Stomach smooth muscle (tissue), 2 donors: ENCODE measurements at regions not wholly inside any gene's neighbourhood (a gene's known extent, or its start where the extent isn't known, plus 50 kb on each side); places are given as distances from the start of the nearest gene placed in this dataset.
"Not testable (repeated sequence)": the region's sequence is repeated elsewhere in the genome, so short reads cannot be mapped to it uniquely, and the experiment has no call there.

Experiments used
- H3K27ac ChIP-seq: one replicate; pipeline ENCODE4 v1.7.0; 2013; ENCODE audit warnings: mild to moderate bottlenecking, low read length, inconsistent platforms
- H3K27me3 ChIP-seq, 2 donors: one replicate each; pipeline ENCODE4 v1.7.0; 2013; ENCODE audit warnings: low read length in 2 of 2; ENCODE audit not compliant: insufficient read depth in 2 of 2, control insufficient read depth in 1 of 2
- H3K36me3 ChIP-seq, 2 donors: one replicate each; pipeline ENCODE4 v1.7.0; 2013; ENCODE audit warnings: low read length in 2 of 2; ENCODE audit not compliant: control insufficient read depth in 2 of 2, insufficient read depth in 2 of 2
- H3K4me1 ChIP-seq: one replicate; pipeline ENCODE4 v1.7.0; 2013; ENCODE audit warnings: low read length; ENCODE audit not compliant: control insufficient read depth, insufficient read depth
- H3K4me3 ChIP-seq, 2 donors: one replicate each; pipeline ENCODE4 v1.7.0; 2013; ENCODE audit warnings: low read length in 2 of 2
- H3K9ac ChIP-seq, 2 donors: one replicate each; pipeline ENCODE4 v1.7.0; 2013; ENCODE audit warnings: low read length in 2 of 2, mild to moderate bottlenecking in 1 of 2
- H3K9me3 ChIP-seq, 2 donors: one replicate each; pipeline ENCODE4 v1.7.0; 2013; ENCODE audit warnings: low read length in 2 of 2; ENCODE audit not compliant: control insufficient read depth in 2 of 2
- donor health status: healthy.
- donor health status: Pancreatic carcinoma.

DNA sequence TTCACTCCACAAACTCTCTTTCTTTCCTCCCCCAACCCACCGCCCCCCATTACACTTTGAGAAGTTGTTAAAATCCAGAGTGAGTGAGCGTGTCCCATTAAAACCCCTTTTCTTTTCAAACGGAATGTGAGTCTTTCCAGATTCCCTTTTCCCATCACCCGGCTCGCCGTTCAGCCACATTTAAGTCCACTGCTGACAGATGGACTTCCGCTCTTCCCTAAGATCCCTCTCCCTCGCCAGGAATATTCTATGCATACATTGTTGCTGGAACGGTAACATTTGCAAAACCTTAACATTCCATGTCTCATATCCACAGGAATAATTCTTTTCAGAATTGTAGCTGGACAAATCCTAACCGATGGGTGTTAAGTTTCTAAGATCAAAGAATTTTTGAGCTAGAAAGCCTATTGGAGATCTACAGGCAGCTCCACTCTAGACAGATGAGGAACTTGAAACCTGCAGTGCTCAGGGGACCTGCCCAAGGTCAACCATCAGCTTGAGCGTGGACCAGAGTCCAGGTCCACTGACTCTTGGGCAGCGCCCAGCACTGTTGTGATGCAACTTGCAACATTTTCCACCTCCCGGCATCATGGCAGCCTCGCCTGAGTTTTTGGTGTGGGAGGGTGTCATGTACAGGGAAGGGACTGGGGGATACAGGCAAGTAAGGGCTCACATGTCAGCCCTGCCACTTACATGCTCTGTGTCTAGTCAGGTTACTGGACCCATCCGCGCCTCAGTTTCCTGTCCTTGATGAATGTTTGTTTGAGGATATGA, 500.1 kb downstream of the CCDC171 start:
- H3K27ac ChIP-seq: no peak overlapping the region

GRCh38 chr9:16057541-16057940, 504.7 kb downstream of the CCDC171 start:
- Histone ChIP-seq H3K9me3 (no peaks in the 10 kb centered on the region), H3K27me3 (no peaks in the 10 kb centered on the region), H3K27ac (no peak overlapping the region), H3K9ac (no peak overlapping the region), H3K36me3 (no peaks in the 10 kb centered on the region), H3K4me3 (no peak overlapping the region), H3K4me1 (no peaks in the 10 kb centered on the region)

More for the DNA sequence above, 500.1 kb downstream of the CCDC171 start:
- H3K27me3 ChIP-seq: no peaks in the 10 kb centered on the region
- H3K9ac ChIP-seq: no peak overlapping the region
- H3K9me3 ChIP-seq: no peaks in the 10 kb centered on the region
- H3K4me1 ChIP-seq: no peaks in the 10 kb centered on the region
- H3K4me3 ChIP-seq: no peak overlapping the region
- H3K36me3 ChIP-seq: no peaks in the 10 kb centered on the region

GRCh38 chr9:16058131-16058549, 505.3 kb downstream of the CCDC171 start:
- no peak overlapping the region for H3K27ac ChIP-seq
- H3K4me3 ChIP-seq: no peak overlapping the region
- H3K9ac ChIP-seq: no peak overlapping the region

DNA sequence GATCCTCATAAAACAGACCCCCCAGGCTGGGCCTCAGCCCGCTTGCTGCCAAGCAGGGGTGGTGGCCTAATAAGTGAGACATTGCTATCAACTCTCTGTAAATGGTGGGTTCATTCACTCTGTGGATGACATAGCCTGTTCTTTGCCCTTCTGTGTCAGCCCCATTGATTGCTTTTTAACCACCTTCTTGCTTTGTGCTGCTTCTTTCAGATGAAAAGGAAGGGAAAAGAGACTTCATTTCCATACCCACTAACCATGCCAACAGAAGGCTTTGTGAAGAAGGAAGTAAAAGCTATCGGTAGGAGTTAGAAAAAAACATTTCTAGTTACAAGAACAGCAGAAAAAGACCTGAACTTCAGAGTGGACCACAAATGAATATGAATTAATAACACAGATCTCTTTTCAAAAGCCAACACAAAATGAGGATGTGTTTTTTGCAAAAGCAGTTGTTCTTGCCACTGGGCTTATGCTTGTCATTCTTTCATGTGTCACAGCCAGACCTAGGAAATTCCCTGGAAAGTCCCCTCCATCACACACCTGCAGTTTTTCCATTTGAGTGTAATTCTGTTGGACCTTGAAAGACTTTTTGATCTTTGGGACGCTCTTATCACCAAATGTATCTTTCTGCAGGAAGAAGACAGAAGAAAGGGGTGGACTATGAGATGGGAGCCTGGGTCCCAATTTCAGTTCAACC, 507.7 kb downstream of the CCDC171 start:
- Histone ChIP-seq H3K27ac (no peak overlapping the region), H3K27me3 (no peaks in the 10 kb centered on the region), H3K36me3 (no peaks in the 10 kb centered on the region), H3K9ac (no peak overlapping the region), H3K4me1 (no peaks in the 10 kb centered on the region), H3K9me3 (no peaks in the 10 kb centered on the region), H3K4me3 (no peak overlapping the region)

More at GRCh38 chr9:16058131-16058549, 505.3 kb downstream of the CCDC171 start:
- H3K27me3 ChIP-seq: no peaks in the 10 kb centered on the region
- H3K36me3 ChIP-seq: no peaks in the 10 kb centered on the region
- no peaks in the 10 kb centered on the region for H3K9me3 ChIP-seq
- no peaks in the 10 kb centered on the region for H3K4me1 ChIP-seq

DNA sequence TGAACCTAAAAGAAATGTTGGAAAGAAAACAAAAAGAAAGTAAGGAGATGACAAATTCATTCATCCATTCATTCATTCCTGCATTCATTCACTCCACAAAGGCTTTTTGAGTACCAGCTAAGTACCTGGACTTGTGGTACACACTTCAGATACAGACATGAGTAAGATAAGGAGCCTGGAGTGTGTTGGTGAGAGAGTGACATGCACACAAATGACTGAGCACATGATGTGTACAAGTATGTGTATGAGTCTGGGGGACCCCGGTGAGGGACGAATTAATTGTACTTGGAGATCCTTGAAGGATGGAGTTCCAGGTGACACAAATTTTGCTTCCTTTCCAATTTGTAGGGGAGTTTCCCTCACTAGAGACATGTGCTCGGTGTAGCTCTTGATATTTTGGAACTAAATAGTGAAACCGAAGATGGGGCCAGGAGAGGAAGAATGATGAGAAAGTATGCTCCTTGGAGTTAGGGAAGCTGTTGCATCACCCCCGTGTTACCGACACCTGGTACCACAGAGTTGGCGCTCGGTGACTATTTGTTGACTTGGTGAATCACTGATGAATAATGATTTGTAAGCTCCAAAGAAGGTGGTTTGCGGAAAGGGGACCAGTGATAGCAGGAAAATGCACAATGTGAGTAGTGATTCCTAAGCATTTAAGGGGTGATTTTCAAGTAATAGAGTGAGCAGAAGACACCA, 509.8 kb downstream of the CCDC171 start:
- Histone ChIP-seq H3K9ac (no peak overlapping the region), H3K9me3 (no peaks in the 10 kb centered on the region), H3K4me1 (no peaks in the 10 kb centered on the region), H3K27ac (no peak overlapping the region), H3K4me3 (no peak overlapping the region), H3K36me3 (no peaks in the 10 kb centered on the region), H3K27me3 (no peaks in the 10 kb centered on the region)

- no peaks in the 10 kb centered on the region for H3K36me3 ChIP-seq
- no peaks in the 10 kb centered on the region for H3K27me3 ChIP-seq
- H3K4me1 ChIP-seq: no peaks in the 10 kb centered on the region
- H3K9ac ChIP-seq: no peak overlapping the region
- no peak overlapping the region for H3K4me3 ChIP-seq
- no peaks in the 10 kb centered on the region for H3K9me3 ChIP-seq
- no peak overlapping the region for H3K27ac ChIP-seq
Measured at GRCh38 chr9:16063241-16063591, 510.4 kb downstream of the CCDC171 start.

DNA sequence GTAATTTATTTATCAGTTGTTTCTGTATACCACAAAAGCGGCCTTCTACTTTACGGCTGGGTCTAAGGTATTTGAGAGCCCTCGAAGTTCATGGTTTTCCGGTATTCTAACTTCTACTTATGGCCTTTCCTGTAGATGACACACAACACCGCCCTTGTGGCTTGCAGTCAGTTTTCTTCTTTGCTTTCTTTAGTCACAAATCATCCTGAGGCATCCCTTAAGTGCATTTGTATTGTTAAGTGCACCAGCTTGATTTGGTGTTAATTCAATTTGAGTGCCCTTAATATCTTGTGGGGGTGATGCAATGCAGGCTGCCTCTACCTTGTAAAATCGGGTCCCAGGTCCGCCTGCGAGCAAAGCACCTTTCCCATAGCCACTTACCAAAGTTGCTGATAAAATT, 511.9 kb downstream of the CCDC171 start:
- H3K27me3 ChIP-seq: no peaks in the 10 kb centered on the region
- H3K36me3 ChIP-seq: no peaks in the 10 kb centered on the region

DNA sequence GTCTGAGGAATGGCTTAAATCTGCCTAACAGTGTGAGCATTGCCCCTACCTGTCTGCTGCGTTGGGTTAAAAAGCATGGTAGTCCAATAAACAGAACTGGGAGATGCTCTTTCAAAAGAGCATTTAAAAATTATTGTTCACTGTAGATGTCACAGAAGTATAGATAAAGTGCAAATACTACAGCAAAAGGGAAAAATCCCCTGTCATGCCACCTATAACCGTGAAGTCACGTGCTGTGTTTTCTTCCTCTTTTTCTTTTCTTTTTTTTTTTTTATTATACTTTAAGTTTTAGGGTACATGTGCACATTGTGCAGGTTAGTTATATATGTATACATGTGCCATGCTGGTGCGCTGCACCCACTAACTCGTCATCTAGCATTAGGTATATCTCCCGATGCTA, 513.4 kb downstream of the CCDC171 start:
- not testable (repeated sequence) for H3K9me3 ChIP-seq, H3K27ac ChIP-seq, H3K36me3 ChIP-seq, H3K4me3 ChIP-seq, H3K27me3 ChIP-seq, H3K9ac ChIP-seq, H3K4me1 ChIP-seq

More for the DNA sequence above, 511.9 kb downstream of the CCDC171 start:
- Histone ChIP-seq H3K4me3 (no peak overlapping the region), H3K4me1 (no peaks in the 10 kb centered on the region), H3K27ac (no peak overlapping the region), H3K9ac (no peak overlapping the region), H3K9me3 (no peaks in the 10 kb centered on the region)

DNA sequence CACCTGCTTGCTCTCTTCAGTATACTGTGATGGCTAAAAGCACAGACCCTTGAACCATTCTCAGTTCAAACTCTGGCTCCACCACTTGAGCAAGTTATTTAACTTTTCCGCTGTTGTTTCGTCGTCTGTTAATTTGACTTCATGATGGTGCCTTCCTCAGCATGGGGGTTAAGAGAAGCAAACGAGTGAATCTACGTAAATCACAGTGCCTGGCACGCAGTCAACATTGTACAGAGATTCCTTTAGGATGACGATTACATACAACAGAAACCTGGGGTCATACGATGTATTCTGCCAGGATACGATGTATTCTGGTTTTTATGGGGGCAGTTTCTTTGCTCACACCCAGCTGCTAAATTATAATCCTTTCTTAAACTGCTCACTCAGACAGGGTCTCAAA, 515.6 kb downstream of the CCDC171 start:
- no peak overlapping the region for H3K4me3 ChIP-seq
- H3K36me3 ChIP-seq: no peaks in the 10 kb centered on the region
- H3K9ac ChIP-seq: no peak overlapping the region
- H3K9me3 ChIP-seq: no peaks in the 10 kb centered on the region
- no peak overlapping the region for H3K27ac ChIP-seq
- no peaks in the 10 kb centered on the region for H3K4me1 ChIP-seq
- H3K27me3 ChIP-seq: no peaks in the 10 kb centered on the region

DNA sequence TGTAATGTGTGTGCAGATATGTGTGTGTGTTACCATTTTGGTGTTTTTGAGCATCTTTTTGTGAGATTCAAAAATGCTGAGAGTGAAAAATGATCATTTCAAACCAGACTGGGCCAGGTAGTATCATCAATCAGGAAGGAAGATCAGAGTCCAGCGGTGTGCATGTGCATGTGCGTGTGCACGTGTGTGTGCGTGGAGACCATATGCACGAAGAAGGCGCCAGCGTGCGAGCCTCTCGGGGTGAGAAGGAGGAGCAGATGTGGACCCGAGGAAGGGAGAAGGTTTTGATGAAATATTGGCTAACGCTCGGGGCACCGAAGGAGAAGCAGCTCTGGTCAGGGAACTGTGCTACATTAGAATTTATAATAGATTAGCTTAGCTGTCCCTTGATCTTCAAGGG, 516.4 kb downstream of the CCDC171 start:
- Histone ChIP-seq H3K27ac (no peak overlapping the region), H3K36me3 (no peaks in the 10 kb centered on the region), H3K4me3 (no peak overlapping the region), H3K9me3 (no peaks in the 10 kb centered on the region), H3K4me1 (no peaks in the 10 kb centered on the region), H3K9ac (no peak overlapping the region), H3K27me3 (no peaks in the 10 kb centered on the region)
